BJ (cell line): ENCODE measurements at regions not wholly inside any gene's neighbourhood (a gene's known extent, or its start where the extent isn't known, plus 50 kb on each side); places are given as distances from the start of the nearest gene placed in this dataset.
"Not testable (repeated sequence)": the region's sequence is repeated elsewhere in the genome, so short reads cannot be mapped to it uniquely, and the experiment has no call there.

Experiments used
- CTCF ChIA-PET: fragments of 350-600 bp; formaldehyde crosslinking; extraction: SDS; loops from one replicate; lab custom pipeline; 2021; ENCODE audit warnings: antibody characterized with exemption, inconsistent platforms; lab: Yijun Ruan, JAX
- POLR2A ChIA-PET: fragments of 300-600 bp; sonication (Branson Sonifier 250); formaldehyde crosslinking; extraction: SDS; loops from one replicate; lab custom pipeline; 2021; ENCODE audit warnings: antibody characterized with exemption; lab: Charles Lee
- DNase-seq: peaks from one replicate; pipeline ENCODE4 v3.0.0-alpha.2; 2011; ENCODE audit warnings: low read depth
- H3K27me3 ChIP-seq: 2 replicates; pipeline ENCODE4 v1.6.0; 2011; ENCODE audit warnings: low read length; ENCODE audit not compliant: control insufficient read depth, insufficient read depth
- H3K36me3 ChIP-seq: 2 replicates; pipeline ENCODE4 v1.5.1; 2011; ENCODE audit warnings: low read length; ENCODE audit not compliant: control insufficient read depth, insufficient read depth
- H3K4me3 ChIP-seq: 2 replicates; pipeline ENCODE4 v1.5.1; 2011; ENCODE audit warnings: low read depth, mild to moderate bottlenecking, control low read depth, low read length
- CTCF ChIP-seq: IDR thresholded peaks from 2 replicates; pipeline ENCODE4 v1.5.1; 2011; ENCODE audit warnings: low read depth, mild to moderate bottlenecking, control low read depth, inconsistent platforms, low read length, moderate library complexity; ENCODE audit not compliant: insufficient read depth

- TF ChIP-seq CTCF = no peak
- ChIA-PET CTCF (interaction anchor here (3.4 kb wide), 1 partner anchor 19 kb away, joined by 12 read pairs; no protein-coding TSS in a partner anchor), POLR2A (interaction anchor here (0.6 kb wide), 1 partner anchor 87 kb away, joined by 3 read pairs; no protein-coding TSS in a partner anchor)
- no peak overlapping the region for H3K4me3 ChIP-seq
- DNase-seq = no peak
- no peaks in the 10 kb centered on the region for H3K27me3 ChIP-seq
- H3K36me3 ChIP-seq = no peaks in the 10 kb centered on the region
Measured at GRCh38 chr14:30195941-30196340, 268.3 kb upstream of the PRKD1 start.

- POLR2A ChIA-PET = interaction anchor here (0.5 kb wide), 1 partner anchor 15 kb away, joined by 4 read pairs; no protein-coding TSS in a partner anchor
- no peak overlapping the region for H3K4me3 ChIP-seq
Measured at GRCh38 chr14:30196861-30197260, 269.2 kb upstream of the PRKD1 start.

GRCh38 chr14:30198720-30199119 lies 271.1 kb upstream of the PRKD1 start:
- POLR2A ChIA-PET = not testable (repeated sequence)

More at GRCh38 chr14:30196861-30197260, 269.2 kb upstream of the PRKD1 start:
- CTCF ChIA-PET = interaction anchor here (0.7 to 3.4 kb wide), 3 partner anchors 13 to 74 kb away, joined by 3 to 12 read pairs (median 5); no protein-coding TSS in a partner anchor
- TF ChIP-seq CTCF = no peak
- DNase-seq = no peak
- Histone ChIP-seq H3K36me3 (no peaks in the 10 kb centered on the region), H3K27me3 (no peaks in the 10 kb centered on the region)

GRCh38 chr14:30204431-30204980 lies 276.9 kb upstream of the PRKD1 start:
- CTCF ChIA-PET = interaction anchor here (1.4 to 1.8 kb wide), 3 partner anchors 9 to 13 kb away, joined by 3 to 10 read pairs (median 4); no protein-coding TSS in a partner anchor
- Histone ChIP-seq H3K36me3 (no peaks in the 10 kb centered on the region), H3K4me3 (no peak overlapping the region), H3K27me3 (no peaks in the 10 kb centered on the region)
- TF ChIP-seq CTCF = no peak
- POLR2A ChIA-PET = no interaction called here
- no peak for DNase-seq

More at GRCh38 chr14:30198720-30199119, 271.1 kb upstream of the PRKD1 start:
- H3K36me3 ChIP-seq, DNase-seq, H3K27me3 ChIP-seq, H3K4me3 ChIP-seq: not testable (repeated sequence)
- CTCF ChIA-PET = interaction anchor here (3.4 kb wide), 1 partner anchor 16 kb away, joined by 12 read pairs; no protein-coding TSS in a partner anchor

GRCh38 chr14:30209136-30209535 lies 281.5 kb upstream of the PRKD1 start:
- Histone ChIP-seq H3K36me3 (no peaks in the 10 kb centered on the region), H3K4me3 (no peak overlapping the region), H3K27me3 (no peaks in the 10 kb centered on the region)
- POLR2A ChIA-PET = no interaction called here
- no peak for TF ChIP-seq CTCF
- no peak for DNase-seq
- CTCF ChIA-PET = interaction anchor here (0.7 to 1.7 kb wide), 2 partner anchors 12 to 661 kb away, joined by 3 to 5 read pairs; no protein-coding TSS in a partner anchor

- ChIA-PET POLR2A (no interaction called here), CTCF (interaction anchor here (1.7 kb wide), 1 partner anchor 13 kb away, joined by 5 read pairs; no protein-coding TSS in a partner anchor)
- no peaks in the 10 kb centered on the region for H3K27me3 ChIP-seq
- DNase-seq = no peak
- no peaks in the 10 kb centered on the region for H3K36me3 ChIP-seq
- H3K4me3 ChIP-seq = no peak overlapping the region
- TF ChIP-seq CTCF = no peak
Measured at GRCh38 chr14:30210630-30211029, 283.0 kb upstream of the PRKD1 start.
